HL-60 (cell line): ENCODE measurements at regions not wholly inside any gene's neighbourhood (a gene's known extent, or its start where the extent isn't known, plus 50 kb on each side); places are given as distances from the start of the nearest gene placed in this dataset.

Experiments used
- DNase-seq, 2 experiments: peaks; one replicate each; pipeline ENCODE4 v3.0.0-alpha.2; 2010 to 2020; ENCODE audit warnings: low read depth in 1 of 2, low spot score in 1 of 2
- H3K27ac ChIP-seq: fragments of 250-450 bp; sonication (Bioruptor Pico); replicated peaks from 2 replicates; pipeline ENCODE4 v1.5.1; 2020; ENCODE audit warnings: mild to moderate bottlenecking, moderate library complexity
- H3K27me3 ChIP-seq: fragments of 250-450 bp; sonication (Bioruptor Pico); 2 replicates; pipeline ENCODE4 v1.5.1; 2021; ENCODE audit warnings: mild to moderate bottlenecking, moderate library complexity; ENCODE audit not compliant: insufficient read depth, poor library complexity, severe bottlenecking
- H3K4me3 ChIP-seq: replicated peaks from 2 replicates; pipeline ENCODE4 v1.5.1; 2011; ENCODE audit warnings: mild to moderate bottlenecking, control low read depth, low read length; ENCODE audit not compliant: insufficient read depth
- CTCF ChIP-seq: IDR thresholded peaks from one replicate; pipeline ENCODE4 v1.5.1; 2011; ENCODE audit warnings: low read length, control low read depth, inconsistent platforms; ENCODE audit not compliant: insufficient read depth
- GABPA ChIP-seq: IDR thresholded peaks from 2 replicates; pipeline ENCODE4 v1.6.1; 2012; ENCODE audit warnings: low read depth
- POLR2AphosphoS5 ChIP-seq: IDR thresholded peaks from 2 replicates; pipeline ENCODE4 v1.6.1; 2012; ENCODE audit warnings: low read depth
- REST ChIP-seq: IDR thresholded peaks from 2 replicates; pipeline ENCODE4 v1.6.1; 2012; ENCODE audit warnings: low read depth; ENCODE audit not compliant: insufficient replicate concordance
- SPI1 ChIP-seq: IDR thresholded peaks from 2 replicates; pipeline ENCODE4 v1.6.1; 2012; ENCODE audit warnings: low read depth, mild to moderate bottlenecking, borderline replicate concordance

- peaks cover 3% of the 10 kb centered on the region for H3K27me3 ChIP-seq
- no peak for DNase-seq
- H3K27ac ChIP-seq, result no peak overlapping the region
- H3K4me3 ChIP-seq, result no peak overlapping the region
- TF ChIP-seq POLR2AphosphoS5 (no peak), SPI1 (no peak), GABPA (no peak), REST (no peak), CTCF (no peak)
These were observed 98.8 kb upstream of the SERP2 start for GRCh38 chr13:44274771-44275205.

- H3K27me3 ChIP-seq, result peaks cover 3% of the 10 kb centered on the region
- TF ChIP-seq CTCF, result no peak
- DNase-seq, result no peak
- no peak overlapping the region for H3K4me3 ChIP-seq
- no peak overlapping the region for H3K27ac ChIP-seq
These were observed 98.2 kb upstream of the SERP2 start for GRCh38 chr13:44275381-44275780.

DNA sequence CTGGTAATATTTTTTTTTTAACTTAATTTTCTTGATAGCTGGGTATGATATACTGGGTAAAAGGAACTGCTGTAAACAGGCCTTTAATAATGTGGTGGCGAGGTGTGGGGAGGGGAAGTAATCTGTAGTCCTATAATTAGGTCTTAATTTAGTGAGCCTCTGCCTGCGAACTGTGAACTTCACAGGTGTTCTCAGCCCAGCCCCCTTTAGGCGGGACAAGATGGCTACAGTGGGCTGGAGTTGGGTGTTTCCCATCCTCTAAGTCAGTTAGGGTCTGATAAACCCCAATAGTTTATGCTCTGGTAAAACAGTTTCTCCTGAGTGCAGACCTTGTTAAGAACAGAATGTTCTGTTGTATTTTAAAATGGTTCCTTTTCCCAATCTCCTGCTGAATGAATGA, 97.6 kb upstream of the SERP2 start:
- no peak overlapping the region for H3K27ac ChIP-seq
- H3K4me3 ChIP-seq, result no peak overlapping the region
- peaks cover 3% of the 10 kb centered on the region for H3K27me3 ChIP-seq
- no peak for TF ChIP-seq REST
- no peak for TF ChIP-seq GABPA
- TF ChIP-seq SPI1, result no peak
- no peak for TF ChIP-seq CTCF
- TF ChIP-seq POLR2AphosphoS5, result no peak
- DNase-seq, result no peak

- TF ChIP-seq CTCF, result no peak
- no peak for TF ChIP-seq GABPA
- no peak for TF ChIP-seq POLR2AphosphoS5
- no peak for TF ChIP-seq SPI1
- no peak for TF ChIP-seq REST
- H3K27me3 ChIP-seq, result peaks cover 7% of the 10 kb centered on the region
- no peak for DNase-seq
- H3K4me3 ChIP-seq, result no peak overlapping the region
- H3K27ac ChIP-seq, result no peak overlapping the region
These were observed 96.2 kb upstream of the SERP2 start for GRCh38 chr13:44277459-44277858.
